ENCODE measurements at regions not wholly inside any gene's neighbourhood (a gene's known extent, or its start where the extent isn't known, plus 50 kb on each side); places are given as distances from the start of the nearest gene placed in this dataset.

DNA sequence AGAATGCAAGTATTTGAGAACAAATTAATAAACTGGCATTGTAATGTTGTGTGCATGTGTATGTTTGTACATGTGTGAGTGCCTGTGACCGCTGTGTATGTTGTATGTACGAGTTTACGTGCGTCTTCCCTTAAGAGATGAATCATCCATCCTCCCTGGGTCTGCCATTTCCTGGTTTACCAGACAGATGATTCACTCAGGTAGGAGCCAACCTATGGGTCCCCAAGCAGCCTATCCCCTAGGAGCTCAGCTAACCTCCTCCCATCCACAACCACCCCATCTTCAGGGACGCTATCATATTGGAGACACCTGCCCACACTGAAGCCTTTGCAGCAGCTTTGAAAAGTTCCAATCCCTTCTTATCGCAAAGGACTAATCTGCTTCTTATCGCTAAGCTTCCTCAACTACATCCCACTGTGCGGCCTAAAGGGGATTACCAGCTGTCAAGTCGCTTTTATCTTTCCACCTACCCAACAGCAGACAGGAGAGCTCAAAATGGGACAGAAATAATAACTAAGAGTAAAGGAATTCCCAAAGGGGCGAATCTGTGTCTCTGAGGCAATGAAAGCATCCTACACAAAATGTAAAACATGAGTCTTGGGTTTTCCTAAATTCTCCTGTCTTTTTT, 81.5 kb upstream of the TMCC3 start:
- ChIA-PET CTCF (interaction anchor here (0.6 kb wide), 1 partner anchor 195 kb away, joined by 13 read pairs; no protein-coding TSS in a partner anchor), POLR2A (ENCODE audit: unreplicated experiment) (interaction anchor here (0.7 kb wide), 1 partner anchor 604 kb away, joined by 3 read pairs; no protein-coding TSS in a partner anchor)
- Histone ChIP-seq H3K4me1 (replicated peaks; ENCODE audit: insufficient read depth) (no peaks in the 10 kb centered on the region), H2AFZ (no peak overlapping the region), H3K79me2 (ENCODE audit: low read depth) (no peaks in the 10 kb centered on the region), H3K9me2 (ENCODE audit: insufficient read depth) (no peaks in the 10 kb centered on the region), H3K9me3 (ENCODE audit: insufficient read depth, low read depth) (no peaks in the 10 kb centered on the region), H3K27ac (no peak overlapping the region), H3F3A (ENCODE audit: insufficient read depth, low read depth) (no peaks in the 10 kb centered on the region), H3K27me3 (ENCODE audit: insufficient read depth, low read depth) (no peaks in the 10 kb centered on the region), H4K20me1 (ENCODE audit: insufficient read depth) (no peaks in the 10 kb centered on the region), H3K4me3 (no peak overlapping the region), H3K36me3 (ENCODE audit: low read depth) (no peaks in the 10 kb centered on the region), H3K4me2 (no peak overlapping the region)
- TF ChIP-seq CTCF (conservative IDR thresholded peaks at IDR 0.05) = no peak
- TF ChIP-seq EZH2 (IDR thresholded peaks at IDR 0.05; ENCODE audit: low read depth) = no peak
- intact Hi-C loops (cut with micrococcal nuclease; ENCODE audit: unreplicated experiment) = no loop called here
- no peak for DNase-seq
- BruUV-seq (replicated peaks) = no TSS peak

DNA sequence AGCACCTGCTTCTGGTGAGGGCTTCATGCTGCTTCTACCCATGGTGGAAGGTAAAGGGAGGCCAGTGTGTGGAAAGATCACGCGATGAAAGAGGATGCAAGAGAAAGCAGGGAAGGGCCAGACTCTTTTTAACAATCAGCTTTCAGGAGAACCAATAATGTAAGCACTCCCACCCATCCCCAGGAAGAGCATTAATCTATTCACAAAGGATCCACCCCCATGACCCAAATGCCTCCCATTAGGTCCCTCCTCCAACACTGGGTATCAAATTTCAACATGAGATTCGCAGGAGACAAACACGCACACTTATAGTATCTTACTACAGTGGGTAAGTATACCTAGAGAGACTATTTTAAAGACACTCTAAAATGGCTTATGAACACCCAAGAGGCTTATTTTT, 80.5 kb upstream of the TMCC3 start:
- no peak overlapping the region for H2AFZ ChIP-seq
- intact Hi-C loops (cut with micrococcal nuclease; ENCODE audit: unreplicated experiment) = no loop called here
- no peaks in the 10 kb centered on the region for H3K27me3 ChIP-seq (ENCODE audit: insufficient read depth, low read depth)
- no peaks in the 10 kb centered on the region for H3K79me2 ChIP-seq (ENCODE audit: low read depth)
- H3K9me2 ChIP-seq (ENCODE audit: insufficient read depth) = no peaks in the 10 kb centered on the region
- ChIA-PET POLR2A (ENCODE audit: unreplicated experiment) (no interaction called here), CTCF (no interaction called here)
- H3K4me3 ChIP-seq = no peak overlapping the region
- TF ChIP-seq EZH2 (IDR thresholded peaks at IDR 0.05; ENCODE audit: low read depth) = no peak
- TF ChIP-seq CTCF (conservative IDR thresholded peaks at IDR 0.05) = no peak
- H3K4me1 ChIP-seq (replicated peaks; ENCODE audit: insufficient read depth) = no peaks in the 10 kb centered on the region
- H3K9me3 ChIP-seq (ENCODE audit: insufficient read depth, low read depth) = no peaks in the 10 kb centered on the region
- H3F3A ChIP-seq (ENCODE audit: insufficient read depth, low read depth) = no peaks in the 10 kb centered on the region
- no TSS peak for BruUV-seq (replicated peaks)
- no peak for DNase-seq
- H4K20me1 ChIP-seq (ENCODE audit: insufficient read depth) = no peaks in the 10 kb centered on the region
- no peaks in the 10 kb centered on the region for H3K36me3 ChIP-seq (ENCODE audit: low read depth)
- H3K27ac ChIP-seq = no peak overlapping the region
- no peak overlapping the region for H3K4me2 ChIP-seq

GRCh38 chr12:94726236-94726835, 76.0 kb upstream of the TMCC3 start:
- intact Hi-C loops (cut with micrococcal nuclease; ENCODE audit: unreplicated experiment) = no loop called here
- Histone ChIP-seq H3K4me3 (no peak overlapping the region), H2AFZ (no peak overlapping the region), H3K9me3 (ENCODE audit: insufficient read depth, low read depth) (no peaks in the 10 kb centered on the region), H3K27ac (no peak overlapping the region), H4K20me1 (ENCODE audit: insufficient read depth) (no peaks in the 10 kb centered on the region), H3K79me2 (ENCODE audit: low read depth) (no peaks in the 10 kb centered on the region), H3K4me2 (no peak overlapping the region), H3K27me3 (ENCODE audit: insufficient read depth, low read depth) (no peaks in the 10 kb centered on the region), H3K36me3 (ENCODE audit: low read depth) (no peaks in the 10 kb centered on the region), H3K4me1 (replicated peaks; ENCODE audit: insufficient read depth) (no peaks in the 10 kb centered on the region), H3K9me2 (ENCODE audit: insufficient read depth) (no peaks in the 10 kb centered on the region), H3F3A (ENCODE audit: insufficient read depth, low read depth) (no peaks in the 10 kb centered on the region)
- no peak for TF ChIP-seq EZH2 (IDR thresholded peaks at IDR 0.05; ENCODE audit: low read depth)
- TF ChIP-seq CTCF (conservative IDR thresholded peaks at IDR 0.05) = no peak
- DNase-seq = no peak
- POLR2A ChIA-PET (ENCODE audit: unreplicated experiment) = no interaction called here
- CTCF ChIA-PET = no interaction called here
- no TSS peak for BruUV-seq (replicated peaks)
